Esophagus muscularis mucosa (tissue), 4 donors: ENCODE measurements at regions not wholly inside any gene's neighbourhood (a gene's known extent, or its start where the extent isn't known, plus 50 kb on each side); places are given as distances from the start of the nearest gene placed in this dataset.
"Not testable (repeated sequence)": the region's sequence is repeated elsewhere in the genome, so short reads cannot be mapped to it uniquely, and the experiment has no call there.

Experiments
- EP300 ChIP-seq: sonication (generic); formaldehyde crosslinking; IDR thresholded peaks from one replicate; pipeline ENCODE4 v1.6.1; 2017; ENCODE audit warnings: antibody characterized with exemption
- POLR2A ChIP-seq: fragments of 450-650 bp; IDR thresholded peaks from one replicate; pipeline ENCODE4 v1.6.1; 2017; ENCODE audit warnings: antibody characterized with exemption, moderate library complexity, mild to moderate bottlenecking, low read depth
- TF ChIP-seq, protein P1 (sequence below), 3 experiments: fragments of 200-600 bp in 2 of 3; fragments of 450-650 bp in 1 of 3; sonication (generic) in 2 of 3; IDR thresholded peaks; one replicate each; pipeline ENCODE4 v1.5.1; 2017 to 2019; ENCODE audit warnings: antibody characterized with exemption in 3 of 3, mild to moderate bottlenecking in 2 of 3, moderate library complexity in 1 of 3

- not testable (repeated sequence) for TF ChIP-seq POLR2A, EP300
- TF ChIP-seq, protein P1, sequence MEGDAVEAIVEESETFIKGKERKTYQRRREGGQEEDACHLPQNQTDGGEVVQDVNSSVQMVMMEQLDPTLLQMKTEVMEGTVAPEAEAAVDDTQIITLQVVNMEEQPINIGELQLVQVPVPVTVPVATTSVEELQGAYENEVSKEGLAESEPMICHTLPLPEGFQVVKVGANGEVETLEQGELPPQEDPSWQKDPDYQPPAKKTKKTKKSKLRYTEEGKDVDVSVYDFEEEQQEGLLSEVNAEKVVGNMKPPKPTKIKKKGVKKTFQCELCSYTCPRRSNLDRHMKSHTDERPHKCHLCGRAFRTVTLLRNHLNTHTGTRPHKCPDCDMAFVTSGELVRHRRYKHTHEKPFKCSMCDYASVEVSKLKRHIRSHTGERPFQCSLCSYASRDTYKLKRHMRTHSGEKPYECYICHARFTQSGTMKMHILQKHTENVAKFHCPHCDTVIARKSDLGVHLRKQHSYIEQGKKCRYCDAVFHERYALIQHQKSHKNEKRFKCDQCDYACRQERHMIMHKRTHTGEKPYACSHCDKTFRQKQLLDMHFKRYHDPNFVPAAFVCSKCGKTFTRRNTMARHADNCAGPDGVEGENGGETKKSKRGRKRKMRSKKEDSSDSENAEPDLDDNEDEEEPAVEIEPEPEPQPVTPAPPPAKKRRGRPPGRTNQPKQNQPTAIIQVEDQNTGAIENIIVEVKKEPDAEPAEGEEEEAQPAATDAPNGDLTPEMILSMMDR (IDR thresholded peaks at IDR 0.05): not testable (repeated sequence)
These were observed 74.2 kb downstream of the ARHGAP11B start for GRCh38 chr15:30700006-30700597.
